Osteocyte (in vitro differentiated cells): ENCODE measurements at regions not wholly inside any gene's neighbourhood (a gene's known extent, or its start where the extent isn't known, plus 50 kb on each side); places are given as distances from the start of the nearest gene placed in this dataset.

ENCODE experiments used
- DNase-seq: peaks from one replicate; pipeline ENCODE4 v3.0.0; 2021; ENCODE audit warnings: mixed read lengths; ENCODE audit not compliant: unreplicated experiment; ENCODE audit errors: extremely low spot score
- H3K27ac Mint-ChIP-seq: one replicate; pipeline ENCODE4 v1.8.0; 2021; ENCODE audit warnings: mild to moderate bottlenecking, mixed read lengths; ENCODE audit not compliant: unreplicated experiment
- H3K27me3 Mint-ChIP-seq: one replicate; pipeline ENCODE4 v1.8.0; 2021; ENCODE audit warnings: mixed read lengths; ENCODE audit not compliant: unreplicated experiment
- H3K36me3 Mint-ChIP-seq: one replicate; pipeline ENCODE4 v1.8.0; 2021; ENCODE audit warnings: mixed read lengths; ENCODE audit not compliant: unreplicated experiment
- H3K4me1 Mint-ChIP-seq: one replicate; pipeline ENCODE4 v1.8.0; 2021; ENCODE audit warnings: mixed read lengths; ENCODE audit not compliant: unreplicated experiment
- H3K4me3 Mint-ChIP-seq: one replicate; pipeline ENCODE4 v1.8.0; 2021; ENCODE audit warnings: mild to moderate bottlenecking, moderate library complexity, mixed read lengths; ENCODE audit not compliant: unreplicated experiment
- H3K9me3 Mint-ChIP-seq: one replicate; pipeline ENCODE4 v1.8.0; 2021; ENCODE audit warnings: mixed read lengths; ENCODE audit not compliant: unreplicated experiment
- TF ChIP-seq, protein P1 (sequence below): fragments of 200-600 bp; sonication (generic); IDR thresholded peaks from 2 replicates; pipeline ENCODE4 v1.5.0; 2021; ENCODE audit warnings: antibody characterized with exemption, mild to moderate bottlenecking, moderate library complexity

DNA sequence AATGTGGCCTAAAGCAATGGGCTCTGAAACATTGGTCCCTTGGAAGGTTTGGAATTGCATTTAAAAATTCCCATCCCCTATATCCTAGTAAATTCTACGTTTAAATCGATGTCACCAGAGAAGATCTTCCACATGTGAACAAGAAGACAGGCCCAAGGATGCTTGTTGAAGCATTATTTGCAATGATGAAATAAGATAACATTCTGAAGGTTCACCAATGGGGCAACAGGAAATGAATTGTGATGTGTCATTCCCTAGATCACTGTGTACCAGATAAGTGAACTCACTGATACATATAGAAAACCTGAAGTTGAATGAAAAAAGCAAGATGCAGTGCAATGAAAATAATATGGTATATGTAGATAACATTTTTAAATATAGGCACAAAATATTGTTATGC, 464.3 kb upstream of the BTBD3 start:
- TF ChIP-seq, protein P1, sequence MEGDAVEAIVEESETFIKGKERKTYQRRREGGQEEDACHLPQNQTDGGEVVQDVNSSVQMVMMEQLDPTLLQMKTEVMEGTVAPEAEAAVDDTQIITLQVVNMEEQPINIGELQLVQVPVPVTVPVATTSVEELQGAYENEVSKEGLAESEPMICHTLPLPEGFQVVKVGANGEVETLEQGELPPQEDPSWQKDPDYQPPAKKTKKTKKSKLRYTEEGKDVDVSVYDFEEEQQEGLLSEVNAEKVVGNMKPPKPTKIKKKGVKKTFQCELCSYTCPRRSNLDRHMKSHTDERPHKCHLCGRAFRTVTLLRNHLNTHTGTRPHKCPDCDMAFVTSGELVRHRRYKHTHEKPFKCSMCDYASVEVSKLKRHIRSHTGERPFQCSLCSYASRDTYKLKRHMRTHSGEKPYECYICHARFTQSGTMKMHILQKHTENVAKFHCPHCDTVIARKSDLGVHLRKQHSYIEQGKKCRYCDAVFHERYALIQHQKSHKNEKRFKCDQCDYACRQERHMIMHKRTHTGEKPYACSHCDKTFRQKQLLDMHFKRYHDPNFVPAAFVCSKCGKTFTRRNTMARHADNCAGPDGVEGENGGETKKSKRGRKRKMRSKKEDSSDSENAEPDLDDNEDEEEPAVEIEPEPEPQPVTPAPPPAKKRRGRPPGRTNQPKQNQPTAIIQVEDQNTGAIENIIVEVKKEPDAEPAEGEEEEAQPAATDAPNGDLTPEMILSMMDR, result no peak
- H3K36me3 Mint-ChIP-seq, result no peaks in the 10 kb centered on the region
- no peak overlapping the region for H3K4me3 Mint-ChIP-seq
- DNase-seq, result no peak
- H3K9me3 Mint-ChIP-seq, result no peaks in the 10 kb centered on the region
- no peak overlapping the region for H3K27ac Mint-ChIP-seq
- H3K4me1 Mint-ChIP-seq, result peaks cover 50% of the 10 kb centered on the region
- H3K27me3 Mint-ChIP-seq, result no peaks in the 10 kb centered on the region

DNA sequence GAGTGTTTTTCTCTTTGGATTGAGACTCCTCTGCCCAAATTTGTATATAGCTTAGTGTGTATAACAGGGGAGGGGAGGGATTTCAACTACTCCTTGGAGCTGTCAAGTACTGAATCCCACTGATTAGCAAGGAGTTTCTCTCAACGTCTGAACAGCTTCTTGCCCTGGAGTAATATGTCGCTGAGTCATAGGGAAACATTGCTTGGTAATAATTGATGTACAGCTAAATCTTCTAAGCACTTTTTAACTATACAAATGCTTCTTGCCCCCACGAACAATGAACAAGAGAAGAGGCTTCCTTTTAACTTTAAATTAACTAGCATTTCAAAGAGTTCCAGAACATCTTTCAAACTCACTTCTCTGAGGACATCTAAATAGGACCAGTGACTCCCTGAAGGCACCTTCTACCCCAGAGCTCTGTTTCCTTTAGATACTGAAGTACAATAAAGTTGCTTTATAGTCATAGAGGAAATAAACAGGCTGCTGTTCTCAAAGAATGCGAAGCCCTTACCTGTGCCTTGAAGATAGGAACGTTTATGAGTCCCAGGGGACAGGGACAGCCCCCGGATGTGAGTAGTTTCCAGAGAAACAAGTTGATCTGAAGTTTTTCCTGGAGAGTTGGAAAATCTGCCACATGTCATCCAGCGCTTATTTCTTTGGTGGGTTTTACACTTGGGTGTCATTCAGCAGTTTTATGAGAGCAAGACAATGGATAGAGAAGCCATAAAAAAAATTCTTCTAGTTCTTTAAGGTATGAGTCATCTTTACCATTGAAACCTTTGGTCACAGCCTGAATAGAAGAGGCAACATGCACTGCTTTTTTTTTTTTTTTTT, 462.5 kb upstream of the BTBD3 start:
- TF ChIP-seq, protein P1, result no peak
- no peaks in the 10 kb centered on the region for H3K9me3 Mint-ChIP-seq
- H3K4me3 Mint-ChIP-seq, result peak overlapping the region; percentile 1
- H3K4me1 Mint-ChIP-seq, result peaks cover 64% of the 10 kb centered on the region
- no peaks in the 10 kb centered on the region for H3K27me3 Mint-ChIP-seq
- H3K36me3 Mint-ChIP-seq, result no peaks in the 10 kb centered on the region
- peak overlapping the region; percentile 56 for H3K27ac Mint-ChIP-seq
- no peak for DNase-seq

DNA sequence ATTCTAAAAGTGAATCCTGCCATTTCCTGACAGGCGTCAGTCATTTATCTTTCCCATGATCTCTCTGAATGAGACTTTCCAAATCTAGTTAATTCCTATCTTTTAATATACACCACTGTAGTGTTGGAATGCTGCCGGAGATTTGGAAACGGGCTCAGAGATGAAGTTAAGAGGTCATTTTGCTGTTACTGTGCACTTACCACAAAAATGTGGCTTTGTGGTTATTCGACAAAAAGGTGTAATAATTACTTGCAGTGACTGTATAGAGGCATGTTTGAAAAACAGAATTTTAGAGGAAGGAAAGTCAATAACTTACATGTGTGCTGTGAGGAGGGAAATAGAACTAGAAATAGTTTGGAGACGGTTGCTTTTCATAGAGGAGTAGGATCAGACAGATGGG, 460.2 kb upstream of the BTBD3 start:
- DNase-seq, result no peak
- H3K9me3 Mint-ChIP-seq, result no peaks in the 10 kb centered on the region
- TF ChIP-seq, protein P1, result no peak
- H3K36me3 Mint-ChIP-seq, result no peaks in the 10 kb centered on the region
- no peak overlapping the region for H3K4me3 Mint-ChIP-seq
- H3K27ac Mint-ChIP-seq, result no peak overlapping the region
- H3K27me3 Mint-ChIP-seq, result no peaks in the 10 kb centered on the region
- peaks cover 53% of the 10 kb centered on the region for H3K4me1 Mint-ChIP-seq

DNA sequence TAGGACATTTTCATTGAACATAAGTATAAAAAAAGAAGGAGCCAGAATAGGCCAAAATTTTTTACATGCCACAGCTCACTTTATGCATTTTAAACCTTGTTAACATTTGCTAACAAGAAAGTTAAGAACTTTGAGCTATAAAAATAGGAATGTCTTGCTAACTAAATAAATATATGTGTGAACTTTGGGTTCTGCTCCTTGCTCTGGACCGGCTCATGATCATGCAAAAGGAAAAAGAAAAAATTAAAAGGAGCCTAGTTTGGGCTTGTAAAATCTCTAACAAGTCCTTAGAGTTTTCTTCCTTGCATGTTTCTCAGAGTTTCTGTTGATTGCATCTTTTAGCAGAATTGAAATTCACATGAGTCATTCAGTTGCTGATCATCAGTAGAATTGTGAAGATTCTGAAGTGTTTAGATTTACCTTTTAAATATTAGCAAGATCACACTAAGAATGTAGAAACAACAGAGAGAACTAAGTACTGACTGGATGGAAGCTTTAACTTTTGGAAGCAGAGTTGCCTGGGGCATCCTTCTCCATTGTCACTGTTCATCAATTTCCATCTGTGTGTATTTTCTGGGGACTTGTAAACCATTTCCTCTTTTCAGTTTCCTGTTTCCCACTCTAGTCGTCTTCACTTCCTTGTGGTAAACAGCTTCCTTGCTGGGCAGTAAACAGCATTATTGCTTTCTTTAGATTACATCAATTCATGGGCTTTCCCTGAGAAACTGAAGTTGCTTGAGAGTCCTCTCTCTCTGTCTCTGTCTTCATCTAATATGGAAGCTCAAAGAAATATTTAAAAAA, 458.4 kb upstream of the BTBD3 start:
- H3K9me3 Mint-ChIP-seq, result no peaks in the 10 kb centered on the region
- DNase-seq, result no peak
- H3K4me3 Mint-ChIP-seq, result no peak overlapping the region
- H3K4me1 Mint-ChIP-seq, result peaks cover 44% of the 10 kb centered on the region
- TF ChIP-seq, protein P1, result no peak
- H3K36me3 Mint-ChIP-seq, result no peaks in the 10 kb centered on the region
- no peaks in the 10 kb centered on the region for H3K27me3 Mint-ChIP-seq
- H3K27ac Mint-ChIP-seq, result peak overlapping the region; percentile 51

DNA sequence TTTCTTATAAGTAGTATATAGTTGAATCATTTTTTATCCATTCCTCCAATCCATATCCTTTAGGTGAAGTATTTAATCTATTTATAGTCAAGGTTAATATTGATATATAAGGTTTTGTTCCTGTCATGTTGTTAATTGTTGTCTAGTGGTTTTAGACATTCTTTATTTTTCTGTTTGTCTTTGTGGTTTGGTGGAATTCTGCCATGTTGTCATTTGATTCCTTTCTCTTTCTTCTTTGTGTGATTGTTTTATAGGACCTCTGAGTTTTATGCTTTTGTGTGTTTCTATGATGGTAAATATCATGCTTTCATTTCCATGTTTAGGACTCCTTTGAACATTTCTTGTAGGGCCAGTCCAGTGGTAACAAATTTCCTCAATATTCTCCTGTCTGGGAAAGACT, 450.3 kb upstream of the BTBD3 start:
- H3K9me3 Mint-ChIP-seq, result no peaks in the 10 kb centered on the region
- H3K4me3 Mint-ChIP-seq, result no peak overlapping the region
- DNase-seq, result no peak
- no peaks in the 10 kb centered on the region for H3K36me3 Mint-ChIP-seq
- H3K4me1 Mint-ChIP-seq, result peaks cover 11% of the 10 kb centered on the region
- TF ChIP-seq, protein P1, result no peak
- peaks cover 2% of the 10 kb centered on the region for H3K27me3 Mint-ChIP-seq
- no peak overlapping the region for H3K27ac Mint-ChIP-seq
